GM12875 (cell line): ENCODE measurements at regions not wholly inside any gene's neighbourhood (a gene's known extent, or its start where the extent isn't known, plus 50 kb on each side); places are given as distances from the start of the nearest gene placed in this dataset.
A peak's percentile ranks its signal among the peaks of the same experiment; 100 is the strongest.

Source experiments
- H3K4me3 ChIP-seq: one replicate; pipeline ENCODE4 v1.5.1; 2011; ENCODE audit warnings: low read depth, low read length, control low read depth
- CTCF ChIP-seq: IDR thresholded peaks from 2 replicates; pipeline ENCODE4 v1.5.1; 2011; ENCODE audit warnings: low read depth, mild to moderate bottlenecking, control low read depth, inconsistent platforms, low read length, moderate library complexity, borderline replicate concordance; ENCODE audit not compliant: insufficient read depth

- H3K4me3 ChIP-seq = no peak overlapping the region
- TF ChIP-seq CTCF = no peak
Measured at GRCh38 chr10:33111488-33112051, 153.5 kb upstream of the ITGB1 start.

- no peak overlapping the region for H3K4me3 ChIP-seq
- TF ChIP-seq CTCF = no peak
Measured at GRCh38 chr10:33109788-33110469, 151.9 kb upstream of the ITGB1 start.

GRCh38 chr10:33109384-33109783 is 151.4 kb upstream of the ITGB1 start:
- no peak for TF ChIP-seq CTCF
- no peak overlapping the region for H3K4me3 ChIP-seq

GRCh38 chr10:33107953-33108352 is 149.9 kb upstream of the ITGB1 start:
- no peak overlapping the region for H3K4me3 ChIP-seq
- no peak for TF ChIP-seq CTCF

- peak; percentile 23; the same call in 1 of the 2 replicates for TF ChIP-seq CTCF
- H3K4me3 ChIP-seq = no peak overlapping the region
Measured at GRCh38 chr10:33106767-33107166, 148.7 kb upstream of the ITGB1 start.

GRCh38 chr10:33103863-33104379 is 145.9 kb upstream of the ITGB1 start:
- H3K4me3 ChIP-seq = no peak overlapping the region
- TF ChIP-seq CTCF = no peak

GRCh38 chr10:33102071-33102470 is 144.0 kb upstream of the ITGB1 start:
- H3K4me3 ChIP-seq = no peak overlapping the region
- no peak for TF ChIP-seq CTCF
